Pancreas (tissue), 10 donors: ENCODE measurements at regions not wholly inside any gene's neighbourhood (a gene's known extent, or its start where the extent isn't known, plus 50 kb on each side); places are given as distances from the start of the nearest gene placed in this dataset.
A peak's percentile ranks its signal among the peaks of the same experiment; 100 is the strongest.
"Not testable (repeated sequence)": the region's sequence is repeated elsewhere in the genome, so short reads cannot be mapped to it uniquely, and the experiment has no call there.

Experiments used
- ATAC-seq, 4 donors: fragments of 200-7000 bp; cut with Tn5 transposase; one replicate each; pipeline versions ENCODE4 v1.8.0 to v1.9.1; 2020; ENCODE audit warnings: mild to moderate bottlenecking in 4 of 4, moderate library complexity in 4 of 4
- DNase-seq, 6 donors: peaks; one replicate each; pipeline ENCODE4 v3.0.0-alpha.2; 2020
- FAIRE-seq: peaks from 2 replicates; lab custom pipeline; 2012; peaks lifted over from hg19 to GRCh38; lab: Jason Lieb, UNC
- H3K27ac ChIP-seq, 4 donors: fragments of 200-600 bp; sonication (generic); 1 replicate in 3 of 4; 2 replicates in 1 of 4; pipeline versions ENCODE4 v1.5.0 to v1.8.0; 2020
- H3K27me3 ChIP-seq, 4 donors: fragments of 200-600 bp; one replicate each; pipeline ENCODE4 v1.8.0; 2021
- H3K36me3 ChIP-seq, 3 donors: fragments of 200-600 bp; sonication (generic) in 1 of 3; one replicate each; pipeline versions ENCODE4 v1.5.0 to v1.8.0; 2020 to 2021
- H3K4me1 ChIP-seq, 3 donors: fragments of 200-600 bp; one replicate each; pipeline ENCODE4 v1.8.0; 2021
- H3K4me3 ChIP-seq, 4 donors: fragments of 200-600 bp; sonication (generic) in 2 of 4; one replicate each; pipeline versions ENCODE4 v1.5.0 to v1.8.0; 2020 to 2021
- H3K9me3 ChIP-seq, 4 donors: fragments of 200-600 bp; one replicate each; pipeline ENCODE4 v1.8.0; 2021
- CTCF ChIP-seq, 4 donors: fragments of 200-600 bp; sonication (generic) in 3 of 4; IDR thresholded peaks; one replicate each; pipeline versions ENCODE4 v1.5.0 to v1.8.0; 2021; ENCODE audit warnings: antibody characterized with exemption in 4 of 4
- WGBS, 2 donors: extraction: QIAGEN DNeasy Blood & Tissue Kit; methylation state at CpG; one replicate each; pipeline ENCODE4 v1.1.7; 2013; 5-methylcytosine and 5-hydroxymethylcytosine counted together
- intact Hi-C, 3 donors: fragments of 100-400 bp; cut with DNase I; formaldehyde crosslinking; loops; one replicate each; pipeline versions ENCODE4 v1.11.1 to v1.14.2; 2022
- donor health status: healthy with polysubstance abuse.
- donor health status: DM: no; HTN: no; CAD: no; lungs with moderate emphysema.
- donor health status: DM: no; HTN: no; CAD: no.
- donor health status: control.
- donor health status: control.
- donor health status: Bipolar disorder and iron deficiency.
- donor health status: DM: yes; HTN: yes; CAD: no.
- donor health status: DM: no; HTN: no; CAD: no.
- donor health status: DM: no; HTN: no; CAD: no.
- donor health status: DM: yes; HTN: yes; CAD: no.

DNA sequence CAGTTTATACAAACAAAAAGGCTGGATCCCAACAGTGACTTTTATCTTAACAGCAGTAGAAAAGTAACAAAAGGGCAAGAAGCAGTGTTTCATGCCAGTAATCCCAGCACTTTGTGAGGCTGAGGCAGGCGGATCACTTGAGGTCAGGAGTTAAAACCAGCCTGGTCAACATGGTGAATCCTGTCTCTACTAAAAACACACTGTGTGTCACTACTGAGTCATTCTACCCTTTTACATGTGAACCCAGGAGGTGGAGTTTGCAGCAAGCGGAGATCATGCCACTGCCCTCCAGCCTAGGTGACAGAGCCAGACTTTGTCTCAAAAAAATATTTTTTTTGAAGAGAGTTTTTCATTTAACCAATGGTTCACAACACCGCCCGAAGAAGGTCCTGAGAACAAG is 395.6 kb upstream of the USP9Y start:
- Histone ChIP-seq H3K4me1 (no peaks in the 10 kb centered on the region), H3K27me3 (no peaks in the 10 kb centered on the region), H3K27ac (no peak overlapping the region), H3K36me3 (no peaks in the 10 kb centered on the region), H3K4me3 (no peak overlapping the region), H3K9me3 (no peaks in the 10 kb centered on the region)
- no peak for TF ChIP-seq CTCF (IDR thresholded peaks at IDR 0.05)
- DNase-seq (no peak), FAIRE-seq (no peak), ATAC-seq (no peak)
- intact Hi-C loops, result no loop called here
- WGBS, 2 donors, result 67% methylated on average over 4 of the region's 4 CpGs; no CpG with 5 or more reads in 1 of the 2 donors

- intact Hi-C loops, result no loop called here
- Histone ChIP-seq H3K36me3 (no peaks in the 10 kb centered on the region), H3K9me3 (no peaks in the 10 kb centered on the region), H3K27me3 (no peaks in the 10 kb centered on the region), H3K4me3 (no peak overlapping the region), H3K27ac (no peak overlapping the region), H3K4me1 (no peaks in the 10 kb centered on the region)
- no peak for FAIRE-seq
- WGBS, 2 donors, result 25% methylated on average over 10 of the region's 10 CpGs; no CpG with 5 or more reads in 1 of the 2 donors
- DNase-seq, result no peak
- no peak for TF ChIP-seq CTCF (IDR thresholded peaks at IDR 0.05)
- ATAC-seq, result no peak
Observed at GRCh38 chrY:12309212-12309611, 391.8 kb upstream of the USP9Y start.

DNA sequence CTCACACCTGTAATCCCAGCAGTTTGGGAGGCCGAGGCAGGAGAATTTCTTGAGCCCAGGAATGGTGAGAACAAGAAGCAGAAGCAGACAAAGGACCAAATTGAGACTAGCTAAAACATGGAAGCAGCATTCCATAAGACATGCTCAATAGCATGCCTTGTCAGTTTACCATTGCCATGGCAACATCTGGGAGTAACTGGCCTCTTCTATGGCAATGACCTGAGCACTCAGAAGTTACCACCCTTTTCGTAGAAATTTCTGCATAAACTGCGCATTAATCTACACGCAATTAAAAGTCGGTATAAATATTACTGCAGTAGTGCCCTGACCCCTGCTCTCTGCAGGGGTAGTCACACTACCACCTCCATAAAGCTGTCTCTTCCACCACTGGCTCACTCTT is 390.2 kb upstream of the USP9Y start:
- ATAC-seq, result no peak
- Histone ChIP-seq H3K4me3 (no peak overlapping the region), H3K27ac (no peak overlapping the region), H3K9me3 (no peaks in the 10 kb centered on the region), H3K4me1 (no peaks in the 10 kb centered on the region), H3K27me3 (no peaks in the 10 kb centered on the region), H3K36me3 (no peaks in the 10 kb centered on the region)
- intact Hi-C loops, result no loop called here
- no peak for FAIRE-seq
- TF ChIP-seq CTCF (IDR thresholded peaks at IDR 0.05), result no peak
- WGBS, 2 donors, result 87% methylated on average over 5 of the region's 5 CpGs; no CpG with 5 or more reads in 1 of the 2 donors
- DNase-seq, result no peak

DNA sequence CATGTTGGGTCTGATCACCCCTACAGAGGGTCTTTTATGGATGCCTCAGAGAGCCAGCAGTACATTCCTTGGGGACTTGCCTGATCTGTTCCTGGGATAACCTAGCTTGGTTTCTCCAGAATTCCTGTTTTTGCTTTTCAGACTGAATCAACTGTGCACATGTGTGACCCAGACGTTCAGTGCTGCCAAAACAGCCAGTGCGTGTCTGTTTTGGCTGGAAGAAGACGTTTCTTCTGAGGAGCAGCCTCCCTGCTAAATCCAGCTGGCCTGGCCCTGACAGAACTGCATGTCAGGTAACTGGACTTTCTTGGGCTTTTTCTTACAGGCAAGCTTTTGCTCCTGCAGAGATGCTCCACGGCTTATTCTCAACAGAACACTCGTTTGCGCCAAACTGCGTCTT is 373.3 kb upstream of the USP9Y start:
- intact Hi-C loops, result no loop called here
- Histone ChIP-seq H3K27ac (no peak overlapping the region), H3K27me3 (no peaks in the 10 kb centered on the region), H3K4me3 (no peak overlapping the region), H3K9me3 (no peaks in the 10 kb centered on the region), H3K36me3 (no peaks in the 10 kb centered on the region), H3K4me1 (no peaks in the 10 kb centered on the region)
- TF ChIP-seq CTCF (IDR thresholded peaks at IDR 0.05), result no peak
- ATAC-seq (no peak), FAIRE-seq (no peak), DNase-seq (no peak)
- 84% methylated on average over 7 of the region's 7 CpGs; no CpG with 5 or more reads in 1 of the 2 donors for WGBS, 2 donors

DNA sequence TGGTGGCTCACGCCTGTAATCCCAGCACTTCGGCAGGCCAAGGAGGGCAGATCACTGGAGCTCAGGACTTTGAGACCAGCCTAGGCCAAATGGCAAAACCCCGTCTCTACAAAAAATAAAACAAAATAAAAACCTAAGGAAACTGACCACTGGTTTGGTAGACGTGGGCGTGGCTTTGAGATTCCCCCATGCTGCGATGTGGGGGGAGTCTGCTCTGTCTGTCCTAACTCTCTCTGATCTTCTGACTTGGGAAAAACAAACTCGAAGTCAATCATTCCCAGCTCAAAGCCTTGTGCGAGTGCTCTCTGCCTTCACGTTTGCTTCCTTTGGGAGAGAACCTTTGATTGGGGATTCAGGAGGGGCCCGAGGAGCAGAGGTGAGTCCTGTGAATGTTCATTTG is 369.1 kb upstream of the USP9Y start:
- H3K9me3 ChIP-seq, H3K27ac ChIP-seq, H3K4me3 ChIP-seq, intact Hi-C loops, H3K36me3 ChIP-seq, H3K4me1 ChIP-seq, DNase-seq, H3K27me3 ChIP-seq, FAIRE-seq: not testable (repeated sequence)
- WGBS, 2 donors, result 82% methylated on average over 10 of the region's 10 CpGs; no CpG with 5 or more reads in 1 of the 2 donors
- ATAC-seq, result peak in 1 of 4 donors; percentile 46
